ENCODE measurements at regions not wholly inside any gene's neighbourhood (a gene's known extent, or its start where the extent isn't known, plus 50 kb on each side); places are given as distances from the start of the nearest gene placed in this dataset.

GRCh38 chr13:31681133-31681532 is 58.2 kb upstream of the RXFP2 start:
- TF ChIP-seq POLR2A (IDR thresholded peaks at IDR 0.05) (no peak), CTCF (IDR thresholded peaks at IDR 0.05 in 4 of 5, conservative IDR thresholded peaks at IDR 0.05 in 1 of 5) (no peak)
